Stimulated activated CD4-positive, alpha-beta T cell treated with anti-CD3 and anti-CD28 coated beads, Interleukin-1b, Interleukin-23, amount 100 ng/mL, for 4 hours (primary cell): ENCODE measurements at regions not wholly inside any gene's neighbourhood (a gene's known extent, or its start where the extent isn't known, plus 50 kb on each side); places are given as distances from the start of the nearest gene placed in this dataset.
"Not testable (repeated sequence)": the region's sequence is repeated elsewhere in the genome, so short reads cannot be mapped to it uniquely, and the experiment has no call there.

ENCODE experiments used
- DNase-seq, 2 donors: peaks; one replicate each; pipeline ENCODE4 v3.0.0-alpha.2; 2020; ENCODE audit warnings: low read depth in 2 of 2

- no peak for DNase-seq
Measured at GRCh38 chr1:48084826-48085225, 87.6 kb upstream of the TRABD2B start.

- no peak for DNase-seq
Measured at GRCh38 chr1:48082271-48082962, 85.2 kb upstream of the TRABD2B start.

- DNase-seq: no peak
Measured at GRCh38 chr1:48080331-48081255, 83.4 kb upstream of the TRABD2B start.

- no peak for DNase-seq
Measured at GRCh38 chr1:48079096-48079495, 81.9 kb upstream of the TRABD2B start.

GRCh38 chr1:48077795-48078222 is 80.6 kb upstream of the TRABD2B start:
- DNase-seq: no peak

- no peak for DNase-seq
Measured at GRCh38 chr1:48076017-48076416, 78.8 kb upstream of the TRABD2B start.

GRCh38 chr1:48073798-48074530 is 76.8 kb upstream of the TRABD2B start:
- no peak for DNase-seq

- no peak for DNase-seq
Measured at GRCh38 chr1:48071513-48071912, 74.3 kb upstream of the TRABD2B start.

- DNase-seq: no peak
Measured at GRCh38 chr1:48070396-48070750, 73.2 kb upstream of the TRABD2B start.

GRCh38 chr1:48069662-48070395 is 72.6 kb upstream of the TRABD2B start:
- no peak for DNase-seq

GRCh38 chr1:48068206-48068605 is 71.0 kb upstream of the TRABD2B start:
- no peak for DNase-seq

- DNase-seq: no peak
Measured at GRCh38 chr1:48066936-48067335, 69.8 kb upstream of the TRABD2B start.

GRCh38 chr1:48064693-48065092 is 67.5 kb upstream of the TRABD2B start:
- DNase-seq: not testable (repeated sequence)

GRCh38 chr1:48062353-48062752 is 65.2 kb upstream of the TRABD2B start:
- DNase-seq: no peak

GRCh38 chr1:48061162-48062136 is 64.3 kb upstream of the TRABD2B start:
- DNase-seq: no peak

GRCh38 chr1:48059289-48059688 is 62.1 kb upstream of the TRABD2B start:
- DNase-seq: no peak

GRCh38 chr1:48058135-48059025 is 61.2 kb upstream of the TRABD2B start:
- no peak for DNase-seq

GRCh38 chr1:48057249-48057648 is 60.1 kb upstream of the TRABD2B start:
- no peak for DNase-seq
